Cardiac fibroblast (primary cell): ENCODE measurements at regions not wholly inside any gene's neighbourhood (a gene's known extent, or its start where the extent isn't known, plus 50 kb on each side); places are given as distances from the start of the nearest gene placed in this dataset.

Experiments used
- DNase-seq, 2 donors: peaks; one replicate each; pipeline versions ENCODE4 v3.0.0 to v3.0.0-alpha.2; 2010; ENCODE audit warnings: low read depth in 2 of 2
- H3K4me3 ChIP-seq, 2 donors: replicated peaks in 1 of 2; 1 replicate in 1 of 2; 2 replicates in 1 of 2; pipeline ENCODE4 v1.5.1; 2011; ENCODE audit warnings: low read depth in 2 of 2, low read length in 2 of 2, mild to moderate bottlenecking in 2 of 2, moderate library complexity in 1 of 2
- CTCF ChIP-seq: IDR thresholded peaks from one replicate; pipeline ENCODE4 v1.5.1; 2011; ENCODE audit warnings: low read depth, mild to moderate bottlenecking, low read length, inconsistent platforms

- DNase-seq: peak; percentile 38 to 50
- H3K4me3 ChIP-seq: no peak overlapping the region
- TF ChIP-seq CTCF: peak; percentile 59
Measured at GRCh38 chr20:8082025-8082424, 50.0 kb upstream of the PLCB1 start.
